ENCODE measurements at regions not wholly inside any gene's neighbourhood (a gene's known extent, or its start where the extent isn't known, plus 50 kb on each side); places are given as distances from the start of the nearest gene placed in this dataset.
A peak's percentile ranks its signal among the peaks of the same experiment; 100 is the strongest.

DNA sequence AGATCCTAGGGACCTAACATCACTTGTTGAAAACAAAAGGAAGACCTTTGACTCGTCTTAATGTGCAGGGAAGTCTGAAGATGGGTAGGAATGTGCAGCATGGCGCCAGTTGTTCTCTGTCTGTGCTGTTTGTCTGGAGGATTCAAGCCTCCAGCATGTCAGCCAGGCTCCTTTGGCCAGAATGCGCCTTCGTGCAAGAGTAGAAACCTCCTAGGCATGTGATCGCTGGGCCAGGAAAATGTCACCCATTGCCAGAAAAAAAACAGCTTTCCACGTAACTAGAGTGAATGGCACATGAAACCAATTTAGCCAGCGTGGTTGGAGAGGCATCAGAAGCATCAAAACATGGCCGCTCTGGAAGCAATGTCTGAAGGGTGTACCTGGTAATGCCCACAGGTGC is 132.7 kb downstream of the EDN1 start:
- peak; percentile 16 for DNase-seq (ENCODE audit: low read depth)

DNA sequence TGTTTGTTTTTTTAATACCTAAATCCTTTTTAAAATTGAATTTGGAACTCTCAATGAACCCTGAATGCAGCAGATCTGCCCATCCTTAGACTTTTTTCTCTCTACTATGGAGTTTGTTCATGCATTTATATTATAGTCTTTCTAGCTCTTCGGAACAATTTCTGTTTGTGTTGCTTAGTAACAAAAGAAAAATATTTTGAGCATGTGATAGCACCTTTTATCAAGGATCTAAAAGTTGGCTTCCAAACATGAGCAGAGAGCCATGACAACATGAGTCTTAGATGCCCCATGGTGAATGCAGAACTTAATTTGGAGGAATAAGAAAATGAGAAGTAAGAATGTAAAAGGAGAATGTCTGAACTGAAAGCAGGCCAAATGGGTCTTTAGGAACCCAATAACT is 133.7 kb downstream of the EDN1 start:
- peak; percentile 49 for DNase-seq (ENCODE audit: low read depth)

DNA sequence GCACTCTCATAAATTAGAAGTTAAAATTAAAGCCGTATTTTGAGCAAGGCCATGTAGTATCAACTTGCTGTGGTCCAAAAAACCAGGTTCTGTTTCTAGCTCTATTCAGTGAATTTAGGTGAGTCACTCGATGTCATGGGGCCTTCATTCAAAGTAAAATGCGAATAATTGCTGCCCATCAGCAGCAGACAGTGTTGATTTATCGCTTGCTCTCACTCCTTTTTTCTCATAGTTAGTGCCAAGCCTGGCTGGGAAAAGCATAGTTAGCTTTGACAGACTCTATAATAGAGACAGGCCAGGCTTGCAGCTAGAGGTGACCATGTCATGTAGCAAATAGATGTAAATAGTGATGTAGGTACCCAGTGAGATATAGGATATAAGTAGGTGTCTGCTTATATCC is 136.0 kb downstream of the EDN1 start:
- no peak for DNase-seq (ENCODE audit: low read depth)

DNA sequence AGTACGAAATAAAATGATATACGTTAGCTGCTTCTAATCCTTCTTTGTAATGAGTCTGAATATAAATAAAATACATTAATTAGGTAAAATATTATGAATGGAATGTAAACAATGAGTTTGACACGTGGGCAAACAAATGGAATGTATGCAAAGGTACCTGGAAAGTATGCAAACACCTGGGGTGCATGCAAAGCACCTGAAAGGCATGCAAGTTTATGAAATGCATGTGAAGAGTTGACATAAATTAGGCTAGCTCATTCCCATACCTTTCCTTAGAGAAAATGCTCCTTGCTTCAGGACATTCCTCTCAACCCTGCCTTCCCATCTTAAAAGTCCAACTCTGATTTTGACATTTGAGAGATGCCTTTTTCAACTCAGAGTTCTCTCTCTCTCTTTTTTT is 140.9 kb downstream of the EDN1 start:
- DNase-seq (ENCODE audit: low read depth) = no peak

DNA sequence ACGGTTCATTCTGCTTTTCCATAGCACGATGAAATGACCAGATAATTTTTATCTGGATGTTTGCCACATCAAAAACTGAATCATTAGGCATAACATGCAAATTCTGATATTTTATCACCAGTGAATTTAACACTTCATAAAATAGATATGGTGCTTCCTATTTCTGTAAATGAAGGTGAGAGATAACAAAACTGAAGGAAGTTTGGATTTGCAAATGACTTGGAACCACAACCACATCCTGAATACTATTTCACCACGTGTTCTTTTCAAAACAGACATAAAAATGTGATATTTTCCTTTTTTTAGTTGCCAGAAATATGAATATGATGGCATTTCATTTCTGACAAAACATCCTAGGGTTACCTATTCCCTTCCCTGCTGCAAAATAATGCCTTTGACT is 146.1 kb downstream of the EDN1 start:
- DNase-seq (ENCODE audit: low read depth) = no peak

DNA sequence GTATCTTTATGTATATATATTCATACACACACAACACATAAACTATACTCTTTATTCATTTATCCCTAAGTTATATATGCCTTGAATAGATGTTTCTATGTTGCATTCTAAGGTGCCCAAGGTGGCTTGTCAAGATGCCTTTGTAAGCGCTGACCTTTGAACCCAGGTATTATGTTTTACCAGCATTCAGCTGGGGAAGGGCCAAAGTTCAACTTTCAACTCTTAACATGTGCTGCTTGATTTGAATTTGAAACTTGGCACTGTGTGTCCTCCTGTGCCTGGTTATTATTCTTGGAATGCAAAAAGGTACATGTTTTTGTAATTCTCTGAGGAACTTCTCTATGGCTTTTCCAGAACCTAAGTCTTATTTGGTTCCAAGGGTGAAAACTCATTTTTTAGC is 146.5 kb downstream of the EDN1 start:
- DNase-seq (ENCODE audit: low read depth) = no peak

DNA sequence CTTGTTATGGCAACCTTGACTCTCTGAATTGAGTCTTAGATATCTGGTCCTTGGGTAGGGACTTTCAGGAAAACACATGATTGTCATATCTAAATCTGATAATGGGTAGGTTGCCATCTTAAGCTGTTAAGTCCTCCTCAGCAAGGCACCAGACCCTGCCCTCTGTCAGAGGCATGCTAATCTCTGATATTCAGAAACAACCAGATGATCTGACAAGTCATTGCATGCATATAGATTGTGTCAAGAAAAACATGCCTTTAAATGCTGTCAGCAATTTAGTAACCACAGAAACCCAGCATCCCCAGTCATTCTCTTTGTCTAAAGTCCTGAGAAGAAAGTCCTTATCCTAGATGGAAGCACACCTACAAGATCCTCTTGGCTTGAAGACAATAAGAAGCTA is 149.1 kb downstream of the EDN1 start:
- DNase-seq (ENCODE audit: low read depth) = no peak

DNA sequence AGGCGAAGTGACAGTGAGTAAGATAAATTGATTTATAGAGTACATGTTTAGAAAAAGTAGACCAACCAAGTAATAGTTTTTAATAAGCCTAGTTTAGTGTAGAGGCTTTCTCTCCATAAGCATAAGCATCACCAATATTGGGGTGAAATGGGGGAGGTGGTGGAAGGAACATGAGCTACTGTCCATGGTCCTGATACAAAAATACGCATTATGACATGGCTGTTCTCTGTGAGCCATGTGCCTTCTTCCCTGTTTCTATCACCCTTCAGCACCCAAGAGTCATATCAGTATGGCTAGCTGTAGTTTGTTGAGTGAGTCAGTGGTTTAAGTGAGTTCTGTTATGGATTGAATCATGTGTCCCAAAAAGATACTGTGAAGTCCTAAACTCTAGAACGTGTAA is 150.8 kb downstream of the EDN1 start:
- peak; percentile 30 for DNase-seq (ENCODE audit: low read depth)

DNA sequence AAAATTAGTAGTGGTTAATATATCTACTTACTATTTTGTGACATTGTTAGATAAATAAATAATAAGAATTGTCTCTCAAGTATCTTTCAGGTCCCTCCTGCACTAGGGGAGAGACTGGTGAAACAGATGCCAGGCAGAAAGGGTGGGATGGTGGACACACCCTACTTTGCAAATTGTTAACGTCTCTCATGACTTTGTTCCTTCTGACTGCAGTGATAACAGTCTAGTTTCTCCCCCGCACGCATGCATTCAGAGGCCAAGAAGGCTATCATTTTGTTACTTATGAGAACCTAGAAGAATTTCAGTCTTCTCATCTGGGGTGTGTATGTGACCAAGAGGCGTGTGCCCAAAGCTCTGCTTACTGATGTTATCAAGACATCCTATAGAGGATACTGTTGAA is 152.3 kb downstream of the EDN1 start:
- no peak for DNase-seq (ENCODE audit: low read depth)

DNA sequence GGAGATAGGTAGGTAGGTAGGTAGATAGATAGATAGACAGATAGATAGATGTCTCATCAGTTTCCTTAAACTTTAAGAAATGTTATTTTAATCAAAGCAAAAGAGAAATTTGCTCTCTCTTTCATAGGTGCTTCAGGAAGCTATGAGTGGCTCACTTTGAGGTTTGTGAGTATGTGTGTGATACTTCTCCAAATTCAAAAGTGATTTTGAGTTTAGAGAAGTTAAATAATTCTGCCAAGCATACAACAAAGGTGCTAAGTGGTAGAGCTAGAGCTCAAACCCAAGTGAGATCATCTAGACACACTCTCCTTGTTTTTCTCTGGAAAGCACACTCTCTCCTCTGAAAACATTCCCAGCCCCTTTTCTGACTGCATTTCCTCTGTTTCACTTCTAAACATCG is 156.2 kb downstream of the EDN1 start:
- DNase-seq (ENCODE audit: low read depth) = no peak

DNA sequence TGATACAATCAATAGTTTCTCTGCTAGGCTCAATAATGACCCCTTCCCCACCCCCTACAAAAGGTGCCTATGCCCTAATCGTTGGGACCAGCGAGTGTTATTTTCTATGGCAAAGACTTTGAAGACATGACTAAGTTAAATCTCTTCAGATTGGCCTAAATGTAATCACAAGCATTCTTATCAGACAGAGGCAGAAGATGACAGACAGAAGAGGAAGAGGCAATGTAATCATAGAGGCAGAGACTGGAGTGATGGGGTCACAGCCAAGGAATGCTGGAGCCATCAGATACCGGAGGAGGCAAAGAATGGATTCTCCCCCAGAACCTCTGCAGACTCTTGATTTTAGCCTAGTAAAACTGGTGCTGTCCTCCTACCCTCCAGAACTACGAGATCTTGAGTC is 159.3 kb downstream of the EDN1 start:
- DNase-seq (ENCODE audit: low read depth) = no peak

DNA sequence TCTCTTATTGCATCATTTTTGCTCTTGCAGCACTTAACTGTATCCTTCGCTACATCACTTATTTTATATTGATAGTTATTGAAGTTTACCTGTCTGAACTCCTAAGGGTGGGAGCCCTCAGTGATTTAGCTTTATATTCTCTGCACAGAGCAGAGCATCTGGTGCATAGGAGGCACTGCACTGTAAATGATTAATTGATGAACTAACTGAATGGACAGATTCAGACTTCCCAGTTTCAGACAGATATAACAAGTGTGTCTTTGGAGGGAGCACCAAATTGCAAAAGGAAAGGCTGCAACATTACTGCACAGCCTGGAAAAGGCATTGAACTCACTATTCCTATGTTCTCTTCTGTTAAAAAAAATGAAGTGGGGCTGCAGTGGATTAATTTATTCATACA is 160.3 kb downstream of the EDN1 start:
- DNase-seq (ENCODE audit: low read depth) = no peak

DNA sequence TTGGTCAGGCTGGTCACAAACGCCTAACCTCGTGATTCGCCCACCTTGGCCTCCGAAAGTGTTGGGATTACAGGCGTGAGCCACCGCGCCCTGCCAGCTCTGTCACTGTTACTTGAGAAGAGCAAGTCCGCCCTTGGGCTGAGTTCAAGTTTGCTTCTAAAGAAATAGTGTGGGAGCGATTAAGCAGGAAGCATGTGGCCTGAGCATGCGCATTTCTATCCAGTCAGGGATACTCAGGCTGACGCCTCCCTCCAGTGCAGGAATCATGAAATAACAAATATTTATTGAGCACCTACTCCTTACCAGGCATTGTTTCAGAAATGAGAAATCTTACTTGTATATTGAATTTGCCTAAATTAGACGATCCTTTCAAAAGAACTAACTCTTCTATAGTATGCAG is 166.2 kb downstream of the EDN1 start:
- peak; percentile 46 for DNase-seq (ENCODE audit: low read depth)

DNA sequence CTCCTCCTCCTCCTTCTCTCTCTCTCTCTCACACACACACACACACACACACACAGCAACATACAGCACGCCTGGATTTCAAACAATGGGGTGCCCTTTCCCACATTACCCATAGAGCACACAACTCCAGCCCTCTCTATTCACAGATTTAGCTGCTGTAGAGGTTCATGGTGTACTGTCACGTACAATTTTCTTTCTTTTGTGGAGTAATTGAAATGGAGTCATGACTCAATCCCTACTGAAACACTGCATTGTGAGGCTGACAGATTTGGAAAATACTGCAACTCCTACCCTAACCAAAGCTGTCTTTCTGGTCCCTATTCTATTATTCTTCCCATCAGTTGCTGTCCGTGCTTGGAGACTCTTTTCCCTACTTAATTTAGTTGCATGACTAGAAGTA is 166.9 kb downstream of the EDN1 start:
- no peak for DNase-seq (ENCODE audit: low read depth)

DNA sequence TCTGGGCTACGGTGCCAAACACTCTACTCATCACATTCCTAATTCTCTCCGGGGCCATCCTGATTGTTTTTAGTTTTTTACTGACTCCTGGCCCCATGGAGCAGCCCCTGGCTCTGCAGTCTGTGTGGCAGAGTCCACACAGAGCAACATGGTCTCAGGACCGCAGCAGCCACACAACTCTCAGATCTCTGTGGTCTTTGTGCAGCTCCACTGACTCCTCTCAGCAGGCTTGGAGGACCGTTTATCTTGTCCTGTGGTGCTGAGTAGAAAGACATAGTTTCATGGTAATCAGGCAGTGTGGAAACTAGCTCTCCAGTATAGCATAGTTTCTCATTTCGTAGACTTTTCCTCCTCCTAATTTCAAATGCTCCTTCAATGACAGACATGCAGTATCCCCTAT is 168.4 kb downstream of the EDN1 start:
- peak; percentile 30 for DNase-seq (ENCODE audit: low read depth)

DNA sequence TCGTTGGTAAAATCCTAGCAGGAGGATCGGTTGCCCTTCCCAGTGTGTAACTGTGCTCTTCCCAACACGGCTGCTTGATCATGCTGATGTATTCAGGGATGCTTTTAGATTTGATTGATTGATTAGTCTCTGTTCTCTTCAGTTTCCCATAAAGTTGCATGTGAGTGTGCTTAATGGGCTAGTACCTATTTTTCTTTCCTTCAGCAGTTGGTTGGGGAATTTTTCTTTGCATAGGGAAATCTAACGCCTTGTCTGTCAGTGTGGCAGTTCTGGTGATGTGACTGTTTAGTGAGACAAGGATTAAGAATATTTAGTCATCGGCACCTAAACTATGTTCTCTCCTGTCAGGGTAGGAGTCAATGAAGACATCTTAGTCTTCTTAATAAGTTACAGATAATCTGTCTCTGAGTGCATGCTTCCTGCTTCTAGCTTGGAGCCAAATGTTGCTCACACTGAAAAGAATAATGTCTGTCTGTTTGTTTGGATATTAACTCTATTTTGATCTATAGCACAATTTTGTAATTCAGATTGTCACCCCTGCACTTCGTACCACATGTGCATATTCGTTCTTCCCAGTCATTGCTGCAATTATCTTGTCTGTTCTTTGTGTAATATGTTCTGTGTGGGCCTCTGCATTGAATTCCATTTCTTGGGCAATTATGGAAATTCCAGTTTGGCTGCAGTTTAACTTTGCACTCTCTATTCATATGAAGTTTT is 169.9 kb downstream of the EDN1 start:
- no peak for DNase-seq (ENCODE audit: low read depth)

DNA sequence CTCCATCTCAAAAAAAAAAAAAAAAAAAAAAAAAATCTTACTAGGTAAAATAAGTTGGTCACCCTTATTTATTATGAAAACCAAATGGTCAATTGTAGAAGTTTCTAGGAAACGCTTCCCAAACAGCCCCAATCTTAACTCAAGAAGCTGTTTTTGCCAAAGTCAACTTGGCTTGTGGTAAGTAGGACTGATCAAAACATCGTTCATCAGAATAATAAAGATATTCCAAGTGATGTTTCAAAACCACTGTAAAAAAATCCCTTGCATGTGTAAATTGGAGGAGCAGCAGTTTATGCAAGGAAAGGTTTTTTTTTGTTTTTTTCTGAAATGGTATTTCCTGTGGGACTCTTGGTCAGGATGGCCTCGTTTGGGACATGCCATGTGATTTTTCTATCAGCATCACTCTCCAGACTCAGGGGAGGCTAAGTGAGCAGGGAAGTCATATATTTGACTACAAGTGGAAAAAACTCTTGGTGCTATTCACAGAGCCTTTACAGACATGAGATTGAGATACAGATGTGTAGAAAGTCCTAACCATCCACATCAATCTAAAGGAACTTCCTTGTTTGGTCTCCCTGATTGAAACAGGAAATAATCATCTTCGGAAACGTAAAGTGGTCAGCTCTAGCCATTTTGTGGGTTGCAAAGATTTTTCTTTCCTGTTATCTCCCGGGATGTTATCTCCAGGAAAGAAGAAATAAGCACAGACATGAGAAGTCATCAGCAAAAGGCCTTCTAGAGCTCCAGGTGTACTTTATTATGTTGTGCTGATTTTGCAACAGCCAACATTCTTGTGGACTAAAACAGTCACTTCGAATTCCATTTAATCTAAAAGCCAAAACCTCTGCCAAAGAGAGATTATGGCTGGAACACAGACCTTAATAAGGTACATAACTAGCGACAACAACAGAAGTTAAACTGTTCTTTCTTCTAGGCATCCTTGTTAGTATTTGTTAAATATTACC is 177.8 kb downstream of the EDN1 start:
- DNase-seq (ENCODE audit: low read depth) = peak; percentile 45

DNA sequence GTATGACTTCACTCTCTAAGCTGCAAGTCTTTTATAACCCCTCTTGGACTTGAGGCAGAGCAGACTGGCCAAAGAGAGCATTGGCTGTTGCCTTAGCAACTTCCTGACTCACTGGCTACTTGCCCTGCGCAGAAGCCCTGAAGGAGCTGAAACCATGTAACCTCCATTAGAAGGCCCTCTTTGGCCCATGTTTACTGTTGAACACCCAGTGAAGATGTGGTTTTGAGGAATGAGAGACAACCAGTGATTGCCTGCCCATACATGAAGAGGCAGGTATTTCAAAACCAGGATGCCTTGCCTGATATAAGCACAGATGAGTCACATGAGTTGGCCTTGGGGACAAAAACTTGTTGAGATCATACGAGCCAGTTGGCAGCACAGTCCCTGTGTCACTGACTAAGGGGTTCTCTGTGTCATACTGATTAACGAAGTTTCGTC is 182.5 kb downstream of the EDN1 start:
- peak; percentile 87 for DNase-seq (ENCODE audit: low read depth)

DNA sequence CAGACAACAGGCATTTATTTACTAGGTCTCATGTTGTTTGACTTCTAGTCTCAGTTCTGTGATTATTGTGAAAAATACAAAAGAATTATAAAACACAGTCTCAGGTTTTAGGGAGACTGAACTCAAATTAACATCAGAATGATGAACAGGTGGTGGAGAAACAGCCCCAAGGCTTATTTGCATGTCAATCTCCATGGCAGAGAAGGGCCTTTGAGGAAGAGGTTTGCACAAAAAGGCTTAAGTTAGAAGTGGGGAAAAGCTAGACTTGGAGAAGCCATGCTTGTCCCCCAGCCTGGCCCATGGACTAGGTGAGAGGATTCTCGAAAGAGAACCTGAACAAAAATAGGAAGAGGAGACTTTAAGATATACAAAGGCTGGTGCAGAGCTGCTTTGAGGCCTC is 183.3 kb downstream of the EDN1 start:
- DNase-seq (ENCODE audit: low read depth) = no peak

DNA sequence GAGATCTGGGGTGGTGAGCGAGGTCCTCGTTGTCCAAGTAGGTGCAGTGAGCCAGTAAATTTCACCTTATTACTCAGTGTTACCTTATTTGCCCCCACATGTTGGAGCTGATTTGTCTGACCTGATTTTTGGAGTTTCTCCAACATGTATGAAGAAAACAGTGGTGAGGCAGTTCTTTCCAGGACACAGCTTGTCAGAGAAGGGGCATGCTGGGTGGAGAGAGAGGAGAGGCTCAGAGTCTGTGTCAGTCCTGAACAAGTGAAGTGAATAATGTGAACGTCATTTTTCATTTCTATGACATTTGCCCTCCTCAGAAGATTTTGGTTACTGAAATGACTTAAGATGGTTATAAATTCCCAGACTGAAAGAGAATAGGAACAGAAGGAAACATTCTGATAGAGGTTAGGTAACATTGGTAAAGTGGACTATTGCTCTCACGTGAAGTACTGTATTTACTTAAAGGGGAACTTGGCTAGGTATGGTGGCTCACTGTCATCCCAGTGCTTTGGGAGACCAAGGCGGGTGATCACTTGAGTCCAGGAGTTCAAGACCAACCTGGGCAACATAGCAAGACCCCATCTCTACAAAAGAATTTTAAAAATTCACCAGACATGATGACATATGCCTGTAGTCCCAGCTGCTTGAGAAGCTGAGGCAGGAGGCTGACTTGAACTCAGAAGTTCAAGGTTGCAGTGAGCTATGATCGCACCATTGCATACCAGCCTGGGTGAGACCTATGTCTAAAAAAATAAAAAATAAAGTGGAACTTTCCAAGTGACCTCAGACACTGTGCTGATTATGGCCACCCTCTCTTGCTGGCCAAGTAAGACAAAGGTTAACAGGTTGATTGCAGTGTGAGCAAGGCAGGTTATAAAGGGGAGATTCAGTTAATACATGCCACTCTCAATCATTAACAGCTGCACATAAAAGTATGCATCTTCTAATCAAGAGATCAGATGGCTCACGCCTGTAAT is 184.3 kb downstream of the EDN1 start:
- no peak for DNase-seq (ENCODE audit: low read depth)

DNA sequence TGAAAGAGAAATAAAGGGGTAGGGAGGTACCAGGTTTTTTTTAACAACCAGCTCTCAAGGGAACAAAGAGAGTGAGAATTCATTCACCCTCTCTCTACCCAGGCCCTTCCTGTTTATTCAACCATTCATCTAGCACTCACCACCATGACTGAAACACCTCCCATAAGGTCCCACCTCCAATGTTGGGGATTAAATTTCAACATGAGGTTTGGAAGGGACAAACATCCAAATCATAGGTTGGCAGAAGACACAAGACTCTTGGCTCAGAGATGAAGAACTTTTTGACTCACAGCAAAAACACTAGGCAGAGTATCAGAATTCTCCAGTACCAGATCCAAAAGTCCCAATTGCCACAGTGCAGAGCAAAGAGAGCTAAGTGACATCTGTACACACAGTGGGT is 186.3 kb downstream of the EDN1 start:
- no peak for DNase-seq (ENCODE audit: low read depth)

DNA sequence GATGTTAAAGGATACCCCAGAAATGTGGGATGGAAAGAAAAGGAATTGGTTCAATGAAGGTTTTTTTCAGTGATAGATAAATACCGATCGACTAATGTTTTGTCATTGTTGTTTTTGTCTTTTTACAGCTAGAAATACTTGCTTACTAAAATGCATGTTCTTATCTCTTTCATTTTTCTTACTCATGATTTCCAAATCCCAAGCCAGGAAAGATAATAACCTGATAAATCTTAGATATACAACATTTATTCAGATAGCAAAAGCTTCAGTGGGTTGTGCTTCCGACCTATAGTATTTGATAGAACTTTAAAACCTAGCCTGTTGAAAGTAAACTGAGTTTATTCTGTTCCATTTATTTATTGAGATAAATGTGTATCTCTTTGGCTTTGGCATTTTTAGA is 187.5 kb downstream of the EDN1 start:
- DNase-seq (ENCODE audit: low read depth) = no peak

Measured in RPMI7951 (cell line).